ENCODE measurements at regions not wholly inside any gene's neighbourhood (a gene's known extent, or its start where the extent isn't known, plus 50 kb on each side); places are given as distances from the start of the nearest gene placed in this dataset.

DNA sequence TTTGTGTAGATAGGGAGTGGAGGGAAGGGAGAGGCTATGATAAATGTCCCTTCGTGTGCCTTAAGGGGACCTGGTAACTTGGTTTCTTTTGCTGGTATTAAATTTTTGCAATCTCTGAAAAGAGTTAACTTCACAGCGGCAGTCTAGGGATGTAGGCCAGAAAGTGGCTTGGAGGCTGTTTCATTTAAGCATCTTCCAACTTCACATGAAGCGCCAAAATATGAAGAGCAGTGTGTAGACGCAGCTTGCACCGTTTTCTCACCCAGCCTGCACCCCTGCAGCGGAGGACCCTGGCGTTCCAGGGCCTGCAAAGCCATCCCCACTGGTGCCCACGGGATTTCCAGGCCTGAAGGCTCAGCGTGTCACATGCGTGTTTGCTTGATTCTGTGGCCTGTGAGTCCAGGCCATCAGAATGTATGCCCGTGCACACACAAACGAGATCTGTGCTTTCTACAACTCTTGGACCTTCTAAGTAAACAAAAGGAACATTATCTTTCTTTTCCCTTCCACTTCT, 87.2 kb upstream of the EPB41L3 start:
- no peak for TF ChIP-seq POLR2A (IDR thresholded peaks at IDR 0.05)
- TF ChIP-seq, protein P1, sequence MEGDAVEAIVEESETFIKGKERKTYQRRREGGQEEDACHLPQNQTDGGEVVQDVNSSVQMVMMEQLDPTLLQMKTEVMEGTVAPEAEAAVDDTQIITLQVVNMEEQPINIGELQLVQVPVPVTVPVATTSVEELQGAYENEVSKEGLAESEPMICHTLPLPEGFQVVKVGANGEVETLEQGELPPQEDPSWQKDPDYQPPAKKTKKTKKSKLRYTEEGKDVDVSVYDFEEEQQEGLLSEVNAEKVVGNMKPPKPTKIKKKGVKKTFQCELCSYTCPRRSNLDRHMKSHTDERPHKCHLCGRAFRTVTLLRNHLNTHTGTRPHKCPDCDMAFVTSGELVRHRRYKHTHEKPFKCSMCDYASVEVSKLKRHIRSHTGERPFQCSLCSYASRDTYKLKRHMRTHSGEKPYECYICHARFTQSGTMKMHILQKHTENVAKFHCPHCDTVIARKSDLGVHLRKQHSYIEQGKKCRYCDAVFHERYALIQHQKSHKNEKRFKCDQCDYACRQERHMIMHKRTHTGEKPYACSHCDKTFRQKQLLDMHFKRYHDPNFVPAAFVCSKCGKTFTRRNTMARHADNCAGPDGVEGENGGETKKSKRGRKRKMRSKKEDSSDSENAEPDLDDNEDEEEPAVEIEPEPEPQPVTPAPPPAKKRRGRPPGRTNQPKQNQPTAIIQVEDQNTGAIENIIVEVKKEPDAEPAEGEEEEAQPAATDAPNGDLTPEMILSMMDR (IDR thresholded peaks at IDR 0.05 in 4 of 5, conservative IDR thresholded peaks at IDR 0.05 in 1 of 5) = no peak
- Histone ChIP-seq H3K27me3 (peaks cover 9 to 25% (median 13%) of the 10 kb centered on the region in 3 donors), H3K4me3 (peak overlapping the region in 3 of 4 donors; percentile 61 to 78 (median 63)), H3K36me3 (no peaks in the 10 kb centered on the region), H3K27ac (no peak overlapping the region), H3K4me1 (peaks cover 4 to 16% of the 10 kb centered on the region in 2 donors), H3K9me3 (no peaks in the 10 kb centered on the region)
- intact Hi-C loops (cut with DNase I; ENCODE audit: low total_unique reads) (no loop called here), in situ Hi-C loops (cut with MboI; ENCODE audit: low sequenced_read_pairs in 4 of 4) (loop anchor here in 1 of 4 donors (25.0 kb wide), 1 partner anchor 94 kb away; the partner anchor contains the start of gene EPB41L3)
- DNase-seq = no peak
- no peak for ATAC-seq

DNA sequence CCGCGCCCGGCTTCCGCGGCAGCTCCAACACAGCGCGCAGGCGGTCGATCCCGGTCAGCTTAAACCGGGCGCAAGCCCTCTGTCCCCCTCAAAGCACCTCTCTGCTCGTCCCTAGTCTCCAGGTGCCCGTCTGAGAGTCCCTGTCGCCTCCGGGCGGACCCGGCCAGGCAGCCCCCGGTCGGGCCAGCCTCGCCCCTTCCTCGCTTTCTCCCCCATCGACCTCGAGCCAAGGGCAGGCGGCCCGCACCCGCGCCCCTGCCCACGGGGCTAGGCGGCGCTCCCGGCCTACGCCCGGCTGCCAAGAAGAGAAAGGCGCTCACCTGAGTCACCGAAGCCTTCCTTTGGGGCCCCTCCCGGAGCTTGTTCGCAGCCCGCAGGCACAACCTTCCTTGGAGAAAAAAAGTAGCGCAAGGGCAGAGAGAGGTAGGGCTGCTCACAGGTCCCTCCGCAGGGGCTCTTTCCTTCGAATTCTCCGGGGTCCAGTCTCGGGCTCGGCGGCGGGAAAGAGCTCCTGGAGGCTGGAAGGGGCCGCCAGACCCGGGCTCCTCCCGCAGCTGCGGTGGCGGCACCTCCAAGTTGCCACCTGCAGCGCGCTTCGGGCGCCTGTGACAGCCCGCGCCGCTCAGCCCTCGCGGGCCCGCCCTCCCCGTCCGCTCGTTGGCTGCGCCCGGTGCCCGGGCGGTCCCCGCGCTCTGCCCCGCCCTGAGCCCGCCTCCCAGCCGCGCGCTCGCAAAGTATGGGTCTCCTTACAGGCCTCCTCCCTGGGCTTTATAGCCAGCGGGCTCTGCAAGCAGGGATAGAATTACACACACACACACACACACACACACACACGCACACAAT, 86.5 kb upstream of the EPB41L3 start:
- Histone ChIP-seq H3K4me3 (peak overlapping the region; percentile 61 to 78 (median 66)), H3K9me3 (no peaks in the 10 kb centered on the region), H3K27ac (peak overlapping the region in 3 of 4 donors; percentile 38 to 56 (median 43)), H3K36me3 (no peaks in the 10 kb centered on the region), H3K4me1 (peaks cover 4 to 16% of the 10 kb centered on the region in 2 donors), H3K27me3 (peaks cover 9 to 28% (median 18%) of the 10 kb centered on the region in 3 donors)
- DNase-seq (peak; percentile 23 to 44), ATAC-seq (peak; percentile 50 to 73)
- peak; percentile 33 to 45 for TF ChIP-seq POLR2A (IDR thresholded peaks at IDR 0.05)
- TF ChIP-seq, protein P1 (IDR thresholded peaks at IDR 0.05 in 4 of 5, conservative IDR thresholded peaks at IDR 0.05 in 1 of 5) = no peak
- in situ Hi-C loops (cut with MboI; ENCODE audit: low sequenced_read_pairs in 4 of 4) = loop anchor here in 1 of 4 donors (25.0 kb wide), 1 partner anchor 93 kb away; the partner anchor contains the start of gene EPB41L3
- intact Hi-C loops (cut with DNase I; ENCODE audit: low total_unique reads) = no loop called here

DNA sequence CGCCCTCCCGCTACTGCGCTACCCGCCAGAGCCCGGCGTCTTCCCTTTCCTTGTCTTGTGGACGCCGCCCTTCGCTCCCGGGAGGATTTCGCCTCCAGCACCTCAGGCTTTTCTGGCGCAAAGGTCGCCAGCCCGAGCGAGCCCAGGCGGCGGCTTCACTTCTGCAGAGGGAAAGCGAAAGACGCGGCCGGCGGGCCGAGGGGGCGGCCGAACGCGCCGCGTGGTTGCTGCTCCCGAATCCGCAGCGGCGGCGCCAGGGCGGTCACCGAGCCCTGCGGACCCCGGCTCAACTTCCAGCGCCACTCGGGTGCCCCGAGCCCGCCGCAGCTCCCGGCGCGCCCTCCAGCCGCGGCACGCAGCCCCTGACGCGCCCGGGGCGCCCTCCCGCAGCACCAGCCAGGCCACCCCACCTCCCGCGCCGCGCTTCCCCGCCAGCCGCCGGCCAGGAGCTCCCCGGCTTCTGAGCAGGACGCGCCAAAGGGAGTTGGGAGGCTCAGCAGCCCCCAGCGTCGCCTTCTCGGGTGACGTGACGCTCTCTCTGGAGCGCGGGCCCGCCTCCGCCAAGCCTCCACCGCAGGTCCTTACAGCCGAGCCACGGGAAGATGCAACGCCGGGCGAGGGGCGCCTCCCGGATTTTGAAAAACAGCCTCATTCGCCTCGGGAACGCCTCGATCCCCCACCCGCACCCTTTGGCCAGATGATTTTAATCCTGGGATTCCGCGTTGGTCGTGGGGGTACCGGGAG, 84.9 kb upstream of the EPB41L3 start:
- intact Hi-C loops (cut with DNase I; ENCODE audit: low total_unique reads) = no loop called here

More for the DNA sequence above, 84.9 kb upstream of the EPB41L3 start:
- no peaks in the 10 kb centered on the region for H3K9me3 ChIP-seq
- H3K27me3 ChIP-seq = peaks cover 9 to 32% (median 28%) of the 10 kb centered on the region in 3 donors
- DNase-seq = peak; percentile 4 to 27
- peak overlapping the region in 3 of 4 donors; percentile 20 to 38 (median 34) for H3K27ac ChIP-seq
- H3K36me3 ChIP-seq = no peaks in the 10 kb centered on the region
- TF ChIP-seq POLR2A (IDR thresholded peaks at IDR 0.05) = no peak
- TF ChIP-seq, protein P1 (IDR thresholded peaks at IDR 0.05 in 4 of 5, conservative IDR thresholded peaks at IDR 0.05 in 1 of 5) = no peak
- H3K4me1 ChIP-seq = peaks cover 4 to 16% of the 10 kb centered on the region in 2 donors
- H3K4me3 ChIP-seq = peak overlapping the region; percentile 61 to 78 (median 66)
- peak; percentile 26 to 27 for ATAC-seq
- in situ Hi-C loops (cut with MboI; ENCODE audit: low sequenced_read_pairs in 4 of 4) = loop anchor here in 1 of 4 donors (25.0 kb wide), 1 partner anchor 91 kb away; the partner anchor contains the start of gene EPB41L3
